Endodermal cell (in vitro differentiated cells): ENCODE measurements at regions not wholly inside any gene's neighbourhood (a gene's known extent, or its start where the extent isn't known, plus 50 kb on each side); places are given as distances from the start of the nearest gene placed in this dataset.

Source experiments
- DNase-seq: peaks from one replicate; pipeline ENCODE4 v3.0.0-alpha.2; 2017
- H3K27ac ChIP-seq: 2 replicates; pipeline ENCODE4 v1.5.1; 2013; ENCODE audit warnings: mild to moderate bottlenecking, low read depth, low read length, moderate library complexity
- H3K27me3 ChIP-seq: 2 replicates; pipeline ENCODE4 v1.6.1; 2013; ENCODE audit warnings: mild to moderate bottlenecking, low read length, moderate library complexity; ENCODE audit not compliant: insufficient read depth, control insufficient read depth, poor library complexity, severe bottlenecking
- H3K36me3 ChIP-seq: 2 replicates; pipeline ENCODE4 v1.7.0; 2013; ENCODE audit warnings: mild to moderate bottlenecking, low read length, moderate library complexity; ENCODE audit not compliant: control insufficient read depth, insufficient read depth
- H3K4me1 ChIP-seq: one replicate; pipeline ENCODE4 v1.7.0; 2013; ENCODE audit warnings: low read length; ENCODE audit not compliant: control insufficient read depth, insufficient read depth
- H3K4me3 ChIP-seq: 2 replicates; pipeline ENCODE4 v1.5.1; 2013; ENCODE audit warnings: mild to moderate bottlenecking, low read length, moderate library complexity
- H3K9ac ChIP-seq: 2 replicates; pipeline ENCODE4 v1.6.1; 2013; ENCODE audit warnings: mild to moderate bottlenecking, low read length, moderate library complexity; ENCODE audit not compliant: poor library complexity, severe bottlenecking; ENCODE audit errors: extremely low read depth
- H3K9me3 ChIP-seq: 2 replicates; pipeline ENCODE4 v1.6.1; 2013; ENCODE audit warnings: mild to moderate bottlenecking, low read length, moderate library complexity; ENCODE audit not compliant: control insufficient read depth
- H3K27ac Mint-ChIP-seq: 2 replicates; pipeline ENCODE4 v1.8.0; 2020; ENCODE audit warnings: mixed read lengths
- H3K27me3 Mint-ChIP-seq: 2 replicates; pipeline ENCODE4 v1.8.0; 2021; ENCODE audit warnings: mild to moderate bottlenecking, mixed read lengths; ENCODE audit not compliant: insufficient read depth
- H3K36me3 Mint-ChIP-seq: 2 replicates; pipeline ENCODE4 v1.8.0; 2020; ENCODE audit warnings: low read depth, mixed read lengths
- H3K4me1 Mint-ChIP-seq: 2 replicates; pipeline ENCODE4 v1.8.0; 2020; ENCODE audit warnings: mixed read lengths
- H3K4me3 Mint-ChIP-seq: 2 replicates; pipeline ENCODE4 v1.8.0; 2020; ENCODE audit warnings: mild to moderate bottlenecking, moderate library complexity, mixed read lengths
- H3K9me3 Mint-ChIP-seq: 2 replicates; pipeline ENCODE4 v1.8.0; 2020; ENCODE audit warnings: mild to moderate bottlenecking, mixed read lengths
- WGBS, 2 experiments: methylation state at CpG; one replicate each; pipeline versions ENCODE4 v1.1.5 to v1.1.7; 2013; ENCODE audit warnings: missing lambda C conversion rate in 2 of 2, mixed read lengths in 1 of 2; ENCODE audit not compliant: insufficient coverage in 1 of 2, insufficient read length in 1 of 2; 5-methylcytosine and 5-hydroxymethylcytosine counted together
- TF ChIP-seq, protein P1 (sequence below): fragments of 200-600 bp; sonication (generic); conservative IDR thresholded peaks from 2 replicates; pipeline ENCODE4 v1.5.0; 2021; ENCODE audit warnings: antibody characterized with exemption, mild to moderate bottlenecking

GRCh38 chr19:29154163-29154562 is 58.8 kb downstream of the UQCRFS1 start:
- Mint-ChIP-seq H3K9me3 (peaks cover 9% of the 10 kb centered on the region), H3K4me3 (no peak overlapping the region), H3K27me3 (peaks cover 19% of the 10 kb centered on the region), H3K4me1 (no peaks in the 10 kb centered on the region), H3K36me3 (no peaks in the 10 kb centered on the region), H3K27ac (no peak overlapping the region)
- H3K9ac ChIP-seq, result no peak overlapping the region
- TF ChIP-seq, protein P1, sequence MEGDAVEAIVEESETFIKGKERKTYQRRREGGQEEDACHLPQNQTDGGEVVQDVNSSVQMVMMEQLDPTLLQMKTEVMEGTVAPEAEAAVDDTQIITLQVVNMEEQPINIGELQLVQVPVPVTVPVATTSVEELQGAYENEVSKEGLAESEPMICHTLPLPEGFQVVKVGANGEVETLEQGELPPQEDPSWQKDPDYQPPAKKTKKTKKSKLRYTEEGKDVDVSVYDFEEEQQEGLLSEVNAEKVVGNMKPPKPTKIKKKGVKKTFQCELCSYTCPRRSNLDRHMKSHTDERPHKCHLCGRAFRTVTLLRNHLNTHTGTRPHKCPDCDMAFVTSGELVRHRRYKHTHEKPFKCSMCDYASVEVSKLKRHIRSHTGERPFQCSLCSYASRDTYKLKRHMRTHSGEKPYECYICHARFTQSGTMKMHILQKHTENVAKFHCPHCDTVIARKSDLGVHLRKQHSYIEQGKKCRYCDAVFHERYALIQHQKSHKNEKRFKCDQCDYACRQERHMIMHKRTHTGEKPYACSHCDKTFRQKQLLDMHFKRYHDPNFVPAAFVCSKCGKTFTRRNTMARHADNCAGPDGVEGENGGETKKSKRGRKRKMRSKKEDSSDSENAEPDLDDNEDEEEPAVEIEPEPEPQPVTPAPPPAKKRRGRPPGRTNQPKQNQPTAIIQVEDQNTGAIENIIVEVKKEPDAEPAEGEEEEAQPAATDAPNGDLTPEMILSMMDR, result no peak
- WGBS, 2 experiments, result 83 to 94% methylated on average over 2 to 3 of the region's 3 CpGs
- H3K27ac ChIP-seq, result no peak overlapping the region
- DNase-seq, result no peak
- H3K4me1 ChIP-seq, result no peaks in the 10 kb centered on the region
- no peaks in the 10 kb centered on the region for H3K36me3 ChIP-seq
- no peaks in the 10 kb centered on the region for H3K9me3 ChIP-seq
- H3K4me3 ChIP-seq, result no peak overlapping the region
- H3K27me3 ChIP-seq, result no peaks in the 10 kb centered on the region

DNA sequence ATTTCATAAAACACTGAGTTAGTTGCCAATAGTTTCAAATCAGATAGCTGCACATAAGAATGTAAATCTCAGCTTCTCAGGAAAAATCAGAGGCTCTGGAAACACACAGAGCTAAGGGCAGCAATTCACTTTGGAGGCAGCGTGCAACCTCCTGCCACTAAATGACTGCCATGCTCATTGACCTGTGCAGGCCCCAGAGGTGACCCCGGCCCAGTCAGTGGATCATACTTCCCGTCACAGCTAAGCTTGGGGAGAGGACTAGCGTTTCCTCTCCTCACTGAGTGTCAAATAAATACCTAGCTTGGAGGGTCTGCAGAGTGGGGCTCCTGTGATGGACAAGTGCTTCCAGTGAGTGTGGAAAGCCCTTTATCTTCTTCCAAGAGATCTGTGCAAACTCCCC is 67.2 kb downstream of the UQCRFS1 start:
- H3K4me3 ChIP-seq, result no peak overlapping the region
- Mint-ChIP-seq H3K27ac (no peak overlapping the region), H3K4me1 (peaks cover 11% of the 10 kb centered on the region), H3K9me3 (peaks cover 5% of the 10 kb centered on the region), H3K36me3 (no peaks in the 10 kb centered on the region), H3K4me3 (no peak overlapping the region), H3K27me3 (peaks cover 25% of the 10 kb centered on the region)
- WGBS, 2 experiments, result 80% methylated on average over 1 to 4 of the region's 4 CpGs
- no peaks in the 10 kb centered on the region for H3K27me3 ChIP-seq
- DNase-seq, result no peak
- H3K36me3 ChIP-seq, result no peaks in the 10 kb centered on the region
- no peak overlapping the region for H3K9ac ChIP-seq
- no peaks in the 10 kb centered on the region for H3K4me1 ChIP-seq
- H3K27ac ChIP-seq, result no peak overlapping the region
- no peaks in the 10 kb centered on the region for H3K9me3 ChIP-seq
- TF ChIP-seq, protein P1, result no peak

- H3K9me3 Mint-ChIP-seq, result peaks cover 31% of the 10 kb centered on the region
- no peaks in the 10 kb centered on the region for H3K4me1 ChIP-seq
- H3K36me3 Mint-ChIP-seq, result no peaks in the 10 kb centered on the region
- H3K4me3 ChIP-seq, result no peak overlapping the region
- peaks cover 19% of the 10 kb centered on the region for H3K9me3 ChIP-seq
- H3K9ac ChIP-seq, result no peak overlapping the region
- H3K27me3 ChIP-seq, result no peaks in the 10 kb centered on the region
- DNase-seq, result no peak
- TF ChIP-seq, protein P1, result no peak
- no peak overlapping the region for H3K27ac ChIP-seq
- H3K36me3 ChIP-seq, result no peaks in the 10 kb centered on the region
- WGBS, 2 experiments, result 90% methylated on average over 4 of the region's 4 CpGs; no CpG with 5 or more reads in 1 of the 2 experiments
- H3K27ac Mint-ChIP-seq, result no peak overlapping the region
- H3K27me3 Mint-ChIP-seq, result peaks cover 26% of the 10 kb centered on the region
- H3K4me1 Mint-ChIP-seq, result peaks cover 11% of the 10 kb centered on the region
- no peak overlapping the region for H3K4me3 Mint-ChIP-seq
Observed at GRCh38 chr19:29143183-29143582, 69.8 kb downstream of the UQCRFS1 start.
